Thyroid gland (tissue), 4 donors: ENCODE measurements at regions not wholly inside any gene's neighbourhood (a gene's known extent, or its start where the extent isn't known, plus 50 kb on each side); places are given as distances from the start of the nearest gene placed in this dataset.

ENCODE experiments used
- CTCF ChIP-seq, 6 experiments: fragments of 200-600 bp in 3 of 6; fragments of 450-650 bp in 3 of 6; sonication (generic) in 3 of 6; IDR thresholded peaks; one replicate each; pipeline ENCODE4 v1.5.1; 2016 to 2019; ENCODE audit warnings: antibody characterized with exemption in 6 of 6, mild to moderate bottlenecking in 2 of 6, inconsistent platforms in 1 of 6, moderate library complexity in 1 of 6
- POLR2A ChIP-seq, 2 donors: fragments of 450-650 bp; IDR thresholded peaks; one replicate each; pipeline ENCODE4 v1.6.1; 2017; ENCODE audit warnings: antibody characterized with exemption in 2 of 2, mild to moderate bottlenecking in 2 of 2, moderate library complexity in 1 of 2

- TF ChIP-seq CTCF (IDR thresholded peaks at IDR 0.05) (no peak), POLR2A (IDR thresholded peaks at IDR 0.05) (no peak)
Observed at GRCh38 chr2:203625701-203626100, 80.7 kb upstream of the CD28 start.
